NCI-H146 (cell line): ENCODE measurements at regions not wholly inside any gene's neighbourhood (a gene's known extent, or its start where the extent isn't known, plus 50 kb on each side); places are given as distances from the start of the nearest gene placed in this dataset.

Experiments used
- DNase-seq: peaks from one replicate; lab custom pipeline; 2025; lab: John Stamatoyannopoulos, UW

DNA sequence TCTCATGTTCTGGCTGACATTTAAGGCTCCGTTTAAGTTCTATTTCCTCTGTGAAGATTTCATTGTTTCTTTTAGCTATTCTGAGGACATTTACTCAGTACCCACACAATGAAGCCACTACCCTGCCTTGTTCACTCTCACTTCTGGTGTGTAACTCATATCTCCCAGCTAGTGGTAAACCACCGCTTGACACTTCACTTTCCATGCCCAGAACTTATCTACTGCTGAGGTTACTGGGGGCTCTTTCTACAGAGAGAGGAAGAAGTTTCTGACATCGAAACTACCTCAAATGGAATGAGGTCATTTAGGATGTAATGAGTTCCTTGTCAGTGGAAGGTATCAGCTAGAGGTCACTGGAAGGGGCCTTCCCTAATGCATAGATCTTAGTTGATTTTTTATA is 501.5 kb downstream of the DMAC1 start:
- no peak for DNase-seq

DNA sequence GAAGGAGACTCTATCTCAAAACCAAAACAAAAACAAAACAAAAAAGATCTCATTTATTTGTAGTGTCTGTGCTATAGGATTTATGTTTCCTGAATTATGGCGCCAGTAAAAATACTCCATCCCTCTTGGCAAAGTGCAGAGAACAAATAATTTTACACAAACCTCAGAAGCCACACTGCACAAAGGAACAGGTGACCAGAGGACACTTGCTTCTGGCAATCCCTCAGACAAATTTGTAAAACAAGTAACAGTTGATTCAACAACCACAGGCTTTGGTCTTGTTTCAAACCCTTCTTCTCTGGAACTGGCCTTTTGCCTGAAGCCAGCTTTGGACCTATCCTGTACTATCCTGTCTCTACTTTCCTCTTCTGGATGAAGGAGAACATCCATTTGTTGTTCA is 502.1 kb downstream of the DMAC1 start:
- DNase-seq, result no peak

DNA sequence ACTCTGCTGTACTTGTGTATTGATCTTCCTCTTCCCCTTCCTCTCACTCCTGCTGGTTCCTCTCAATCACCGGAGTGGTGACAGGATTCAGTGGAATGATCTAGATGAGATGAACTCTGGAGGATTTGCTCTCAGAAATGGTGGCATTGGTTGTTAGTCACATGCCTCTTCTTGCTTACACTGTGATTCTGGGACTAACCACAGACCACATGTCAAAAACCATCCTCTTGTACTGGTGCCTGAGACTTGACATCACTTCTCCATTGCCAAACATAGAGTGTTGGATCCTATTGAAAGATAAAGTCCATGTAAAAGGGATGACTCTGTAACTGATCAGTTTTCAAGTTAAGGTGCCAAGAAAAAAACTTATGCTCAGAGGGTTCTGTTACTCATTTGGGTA is 506.5 kb downstream of the DMAC1 start:
- no peak for DNase-seq

DNA sequence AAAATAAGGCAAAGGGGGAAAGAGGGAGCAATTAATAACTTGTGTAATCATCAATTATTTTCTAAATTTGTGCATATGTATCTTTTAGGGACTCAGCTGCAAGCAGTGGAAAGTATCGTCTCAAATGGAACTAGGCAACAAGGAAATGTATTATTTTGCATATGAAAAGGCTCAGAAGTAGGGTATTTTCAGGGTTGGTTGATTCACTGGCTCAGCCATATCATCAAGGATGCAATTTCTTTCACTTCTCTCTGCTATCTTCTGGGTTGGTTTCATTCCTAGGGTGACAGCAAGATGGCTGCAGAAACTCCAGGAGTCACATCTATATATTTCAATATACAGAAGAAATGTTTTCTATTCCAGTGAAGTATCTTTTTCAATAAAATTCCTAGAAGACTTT is 509.8 kb downstream of the DMAC1 start:
- DNase-seq, result no peak

DNA sequence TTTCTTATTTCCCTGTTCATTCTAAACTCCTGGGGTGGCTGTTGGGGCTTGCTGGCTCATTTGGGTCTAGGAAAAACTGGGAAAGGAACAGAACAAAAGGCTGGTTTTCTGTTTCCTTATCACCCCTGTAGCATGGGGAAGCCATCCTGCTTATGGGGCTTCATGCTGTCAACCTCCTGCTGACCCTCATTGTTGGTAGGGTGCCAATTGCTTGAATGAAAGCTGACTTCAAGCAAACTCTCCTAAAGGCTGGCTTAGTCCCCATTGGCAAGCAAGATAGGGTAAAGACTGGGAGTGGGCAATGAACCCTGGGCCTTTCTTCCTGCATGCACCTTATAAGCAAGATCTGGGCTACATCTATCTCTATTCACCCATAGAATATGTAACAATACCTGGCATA is 511.6 kb downstream of the DMAC1 start:
- peak; percentile 96 for DNase-seq

DNA sequence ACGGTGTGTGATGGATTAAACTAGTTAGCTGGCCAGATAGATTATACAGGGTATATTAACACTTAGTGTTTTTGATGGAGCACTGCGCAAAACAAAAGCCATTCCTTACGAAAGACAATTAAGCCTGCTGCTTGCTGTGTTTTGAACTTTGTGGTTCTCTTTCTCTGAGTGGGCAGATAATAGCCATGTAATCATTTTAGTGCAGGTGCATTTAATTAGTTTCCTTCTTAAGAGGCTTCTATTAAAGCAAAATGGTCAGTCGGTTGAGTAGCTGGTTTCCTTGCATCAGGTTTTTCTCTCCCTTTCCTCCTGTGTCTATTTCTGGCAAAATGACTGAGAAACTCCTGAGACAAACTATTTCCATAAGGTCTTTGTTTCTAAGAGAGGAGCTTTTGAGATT is 512.5 kb downstream of the DMAC1 start:
- peak; percentile 95 for DNase-seq

DNA sequence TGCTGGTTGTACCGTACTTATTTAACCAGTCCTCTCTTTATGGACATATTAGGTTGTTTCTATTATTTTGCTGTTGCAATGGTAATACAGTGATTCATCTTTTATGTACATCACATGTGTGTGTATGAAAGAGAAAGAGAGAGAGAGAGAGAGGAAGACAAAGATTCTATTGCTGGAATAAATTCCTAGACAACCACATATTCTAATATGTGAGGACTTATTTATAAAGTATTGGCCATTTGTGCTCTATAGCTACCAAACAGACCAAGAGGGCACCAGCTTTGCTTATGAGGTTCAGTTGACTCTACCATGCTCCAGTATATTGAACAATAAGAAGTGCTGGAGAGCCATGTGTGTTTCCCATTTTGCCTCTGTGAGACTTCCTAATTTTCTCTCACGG is 513.5 kb downstream of the DMAC1 start:
- DNase-seq, result no peak

DNA sequence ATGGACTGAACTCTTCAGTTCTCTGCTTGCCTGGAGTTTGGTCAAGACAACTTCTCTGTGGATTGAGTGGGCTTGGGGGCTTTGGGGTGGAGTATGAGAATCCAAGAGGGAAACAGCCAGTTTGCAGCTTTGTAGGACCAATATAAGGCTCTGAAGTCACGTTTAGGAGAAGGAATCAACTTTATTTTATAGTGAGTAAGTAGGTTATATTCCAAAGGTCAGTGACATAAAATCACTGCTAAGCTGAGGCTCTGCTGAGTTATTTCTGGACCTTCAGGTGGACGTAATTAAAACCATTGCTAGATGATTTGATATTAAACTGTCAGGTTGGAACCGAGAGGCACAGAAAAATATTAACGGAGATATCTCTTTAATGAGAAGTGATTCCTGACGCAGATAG is 514.4 kb downstream of the DMAC1 start:
- DNase-seq, result no peak

DNA sequence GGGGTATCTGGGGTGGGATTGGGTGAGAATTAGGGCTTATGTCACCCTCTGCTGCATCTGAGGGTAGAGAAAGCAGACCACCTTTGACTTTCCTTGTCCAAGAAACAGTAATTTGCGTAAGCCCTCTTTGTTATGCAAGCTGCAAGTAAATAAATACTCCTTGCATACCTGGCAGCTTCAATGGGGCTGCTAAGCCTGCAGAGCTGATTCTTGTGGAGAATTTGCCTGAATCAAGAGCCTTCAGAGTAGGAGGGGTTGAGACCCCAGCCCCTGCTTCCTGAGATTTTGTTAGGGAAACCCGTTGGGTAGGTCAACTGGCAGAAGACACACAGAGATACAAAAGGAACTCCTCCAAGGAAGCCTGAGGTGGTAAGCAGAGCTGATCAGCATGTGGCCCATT is 515.1 kb downstream of the DMAC1 start:
- DNase-seq, result no peak

DNA sequence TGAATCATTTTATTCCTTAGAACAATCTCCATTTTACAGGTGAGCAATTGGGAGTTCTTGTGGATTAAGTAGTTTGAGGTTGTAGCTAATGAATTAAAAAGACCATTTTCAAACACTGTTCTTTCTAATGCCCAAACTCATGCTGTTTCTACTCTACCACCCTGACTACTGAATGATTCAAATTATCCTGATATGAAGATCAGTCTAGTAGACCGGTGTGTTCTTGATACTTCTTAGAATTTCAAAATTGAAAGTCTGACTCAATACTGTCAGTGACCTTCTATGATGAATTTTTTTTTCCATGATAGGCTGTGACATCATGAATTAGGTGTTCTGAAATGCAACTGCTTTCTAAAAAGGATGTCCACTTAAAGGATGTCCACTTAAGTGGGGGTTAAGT is 515.5 kb downstream of the DMAC1 start:
- DNase-seq, result no peak

DNA sequence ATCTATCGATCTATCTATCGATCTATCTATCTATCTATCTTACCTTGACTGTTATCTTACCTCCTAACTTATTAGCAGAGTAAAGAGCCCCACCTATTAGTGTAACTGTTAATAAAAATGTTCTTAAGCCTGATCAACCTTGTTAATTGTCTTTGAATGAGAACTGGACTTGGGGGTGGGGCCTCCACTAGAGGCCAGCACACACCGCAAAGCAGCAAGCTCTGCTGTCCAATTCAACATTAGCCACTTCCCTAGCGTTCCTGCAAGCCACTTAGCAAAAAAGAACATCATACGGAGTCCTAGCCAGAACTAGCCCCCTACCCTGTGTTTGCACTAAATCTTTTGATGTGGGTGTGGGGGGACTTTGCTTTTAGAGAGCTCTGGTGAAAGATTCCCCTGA is 515.8 kb downstream of the KDM4C start:
- DNase-seq, result peak; percentile 50

DNA sequence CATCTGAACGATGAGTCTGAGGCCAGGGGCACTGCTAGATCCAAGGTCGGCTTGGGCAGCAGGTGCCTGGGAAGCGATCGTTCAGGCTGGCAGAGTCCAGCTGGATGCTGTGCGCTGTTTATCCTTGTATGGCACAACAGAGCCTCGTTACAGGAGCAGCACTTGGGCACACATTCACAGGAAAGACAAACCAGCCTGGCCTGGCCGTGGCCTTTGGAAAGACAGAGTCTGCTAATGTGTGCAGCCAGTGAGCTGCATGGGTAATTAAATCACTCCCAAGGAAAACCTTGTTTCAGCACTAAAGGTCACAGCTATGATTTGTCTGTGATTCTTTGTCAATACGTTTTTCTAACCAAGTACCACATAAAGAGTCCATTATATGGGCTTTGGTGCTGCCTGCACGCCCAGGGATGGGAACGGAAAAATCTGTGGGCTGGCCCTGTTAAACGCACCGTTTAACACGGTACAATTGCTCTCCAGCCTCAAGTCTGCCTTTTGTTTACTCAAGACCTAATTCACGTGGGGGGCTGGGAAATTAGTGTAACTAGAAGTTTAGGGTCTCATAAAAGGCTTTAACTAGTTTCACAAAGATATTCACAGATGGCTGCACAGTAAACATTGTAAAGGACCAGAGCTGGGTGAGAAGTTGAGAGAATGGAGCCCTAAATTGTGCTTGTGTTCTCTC is 509.3 kb downstream of the KDM4C start:
- peak; percentile 77 for DNase-seq

DNA sequence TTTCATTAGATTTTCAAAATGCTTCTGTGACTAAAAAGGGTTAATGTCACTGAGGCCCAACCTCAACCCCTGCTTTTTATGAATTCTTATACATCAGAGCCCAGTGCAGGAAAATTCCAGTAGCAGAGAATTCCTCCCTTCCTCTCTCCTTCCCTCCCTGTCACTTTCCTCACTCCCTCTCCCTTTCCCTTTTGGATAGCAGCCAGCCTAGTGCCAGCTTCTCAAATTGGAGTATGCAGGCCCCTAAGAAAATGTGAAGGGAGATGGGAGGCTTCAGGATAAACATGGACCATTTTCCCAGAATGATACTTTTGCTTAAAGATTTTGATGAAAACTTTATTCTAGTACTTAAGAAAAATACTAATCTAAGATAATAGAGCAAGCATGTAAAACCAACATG is 507.4 kb downstream of the KDM4C start:
- DNase-seq, result no peak

DNA sequence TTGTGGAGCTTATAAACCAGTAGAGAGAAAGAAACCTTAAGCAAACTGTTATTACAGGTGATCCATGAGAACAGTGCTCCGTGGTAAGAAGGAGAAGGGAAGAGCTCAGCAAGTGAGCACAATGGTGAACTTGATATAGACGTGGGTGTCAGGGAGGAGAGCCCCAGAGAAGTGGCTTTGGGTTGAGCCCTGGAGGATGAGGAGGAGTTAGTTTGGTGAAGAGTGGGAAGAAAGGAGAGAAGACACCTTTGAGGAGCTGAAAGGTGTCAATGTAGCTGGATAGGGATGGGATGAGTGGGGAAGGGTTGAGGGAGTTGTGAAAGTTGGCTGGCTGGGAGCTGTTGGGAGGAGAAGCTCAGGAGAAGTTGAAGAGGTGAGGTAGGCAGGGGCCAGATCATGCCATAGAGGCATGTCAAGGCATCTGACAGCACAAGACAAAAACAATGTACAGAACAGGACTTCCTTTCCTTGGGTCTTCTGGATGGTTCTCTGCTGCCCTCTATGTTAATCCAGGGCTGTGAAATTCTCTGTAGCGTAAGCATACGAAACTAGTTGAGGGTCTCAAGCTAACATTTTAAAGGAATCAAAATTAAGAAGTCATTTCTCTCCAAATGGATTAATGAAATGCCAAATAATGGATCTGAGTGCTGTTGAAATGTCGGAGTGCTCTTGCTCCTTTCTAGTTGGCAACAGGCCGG is 501.9 kb downstream of the KDM4C start:
- DNase-seq, result no peak

DNA sequence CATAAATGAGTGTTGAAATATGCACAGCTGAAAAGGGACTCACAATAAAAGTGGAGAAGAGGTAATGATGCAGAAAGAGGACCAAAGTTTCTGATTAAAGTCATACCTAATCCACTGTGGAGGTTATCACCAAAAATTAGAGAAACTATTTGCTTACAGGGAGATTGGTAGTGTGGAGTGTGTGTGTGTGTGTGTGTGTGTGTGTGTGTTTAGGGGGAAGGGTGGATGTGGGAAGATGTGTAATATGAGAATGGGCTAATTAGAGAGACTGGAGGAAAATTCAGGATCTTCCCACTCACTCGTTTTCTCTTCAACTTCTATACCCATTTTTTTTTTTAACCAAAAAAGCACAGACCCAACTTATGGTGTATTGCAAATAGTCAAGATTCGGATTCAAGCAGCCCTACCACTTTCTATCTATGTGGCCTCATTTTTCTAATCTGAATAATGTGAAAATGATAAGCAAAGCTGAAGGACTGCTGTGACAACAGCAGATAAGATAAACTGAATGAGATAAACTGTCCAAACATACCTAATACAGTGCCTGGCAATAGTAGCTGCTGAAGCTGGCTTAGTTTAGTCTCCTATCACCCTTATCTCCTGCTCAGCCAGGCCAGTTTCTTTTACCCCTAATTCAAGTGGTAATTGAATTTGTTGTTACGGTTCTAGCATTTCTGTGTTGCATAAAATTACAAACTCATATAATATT is 501.1 kb downstream of the KDM4C start:
- DNase-seq, result peak; percentile 63

DNA sequence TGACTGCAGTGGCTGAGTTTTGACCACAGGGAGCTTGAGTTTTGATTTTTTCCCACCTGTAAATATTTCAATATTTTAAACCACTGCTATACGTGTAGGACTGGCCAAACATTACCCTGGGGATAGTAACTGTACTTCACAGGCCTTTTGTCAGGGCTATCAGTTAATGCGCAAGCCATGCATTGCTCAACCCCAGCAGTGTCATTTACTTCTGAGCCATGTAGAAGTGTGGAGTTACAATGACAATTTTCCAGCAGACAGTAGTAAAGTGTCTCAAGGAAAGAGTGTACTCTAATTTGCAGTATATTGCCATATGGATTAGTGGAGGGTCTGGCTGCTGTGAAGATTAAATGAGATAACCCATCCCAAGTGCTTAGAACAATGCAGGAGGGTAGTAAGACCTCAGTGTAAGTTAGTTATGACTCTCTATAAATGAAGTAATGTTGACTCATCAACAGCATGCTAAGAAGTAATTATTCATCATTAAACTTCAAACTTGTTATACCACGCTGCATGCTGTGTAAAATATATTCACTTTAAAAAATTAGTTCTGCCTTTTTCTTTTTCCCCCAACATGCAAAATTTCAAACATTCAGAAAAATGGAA is 489.2 kb downstream of the KDM4C start:
- DNase-seq, result no peak

DNA sequence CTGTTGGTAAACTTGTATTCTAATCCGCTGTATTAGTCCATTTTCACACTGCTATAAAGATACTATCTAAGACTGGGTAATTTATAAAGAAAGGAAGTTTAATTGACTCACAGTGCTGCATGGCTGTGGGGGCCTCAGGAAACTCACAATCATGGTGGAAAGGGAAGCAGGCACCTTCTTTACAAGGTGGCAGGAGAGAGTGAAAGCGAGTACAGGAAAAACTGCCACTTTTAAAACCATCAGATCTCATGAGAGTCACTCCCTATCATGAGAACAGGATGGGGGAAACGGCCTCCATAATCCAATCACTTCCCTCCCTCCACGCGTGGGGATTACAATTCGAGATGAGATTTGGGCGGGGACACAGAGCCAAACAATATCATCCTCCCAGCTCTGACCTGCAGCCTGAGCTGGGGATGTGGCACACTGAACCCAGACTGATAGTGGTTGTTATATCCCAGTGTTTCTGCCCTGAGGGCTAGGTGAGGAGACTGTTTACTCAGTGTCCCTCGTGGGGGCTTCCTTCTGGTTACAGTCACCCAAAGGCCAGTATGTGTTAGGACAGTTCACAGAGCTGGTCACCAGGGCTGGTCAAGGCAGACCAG is 488.3 kb downstream of the KDM4C start:
- DNase-seq, result no peak

DNA sequence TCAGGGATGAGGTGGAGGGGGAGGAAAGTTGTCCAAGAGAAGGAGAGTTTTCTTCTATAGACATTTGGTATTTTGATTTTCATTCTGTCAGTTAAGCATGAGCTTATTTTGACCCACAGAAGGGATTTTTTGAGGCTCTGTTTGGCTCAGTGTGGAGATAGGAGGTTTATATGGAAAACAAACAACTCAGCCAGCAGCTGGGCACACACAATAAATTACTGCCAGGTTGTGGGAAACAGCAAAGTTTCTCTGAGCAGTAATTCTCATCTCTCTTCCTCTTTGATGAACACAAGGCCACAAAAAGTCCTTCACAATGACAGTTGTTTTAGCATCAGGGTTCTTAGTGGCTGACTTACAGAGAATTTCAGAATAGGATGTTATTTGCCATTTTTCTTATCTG is 486.1 kb downstream of the KDM4C start:
- DNase-seq, result peak; percentile 72

DNA sequence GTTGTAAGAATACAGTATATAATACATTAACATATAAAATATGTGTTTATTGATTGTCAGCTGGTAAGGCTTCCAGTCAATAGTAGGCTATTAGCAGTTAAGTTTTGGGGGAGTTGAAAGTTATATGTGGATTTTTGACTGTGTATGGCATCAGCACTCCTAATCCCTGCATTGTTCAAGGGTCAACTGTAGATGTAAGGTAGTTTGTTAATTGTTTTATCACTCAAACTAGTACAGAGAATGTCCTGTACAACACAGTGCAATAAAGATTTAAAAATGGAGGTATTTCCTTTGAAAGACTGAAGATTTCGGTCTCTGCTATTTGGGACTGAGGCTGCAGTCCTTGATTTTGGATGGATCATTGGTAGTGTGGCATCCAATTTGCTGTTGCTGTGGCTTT is 484.4 kb downstream of the KDM4C start:
- DNase-seq, result no peak

DNA sequence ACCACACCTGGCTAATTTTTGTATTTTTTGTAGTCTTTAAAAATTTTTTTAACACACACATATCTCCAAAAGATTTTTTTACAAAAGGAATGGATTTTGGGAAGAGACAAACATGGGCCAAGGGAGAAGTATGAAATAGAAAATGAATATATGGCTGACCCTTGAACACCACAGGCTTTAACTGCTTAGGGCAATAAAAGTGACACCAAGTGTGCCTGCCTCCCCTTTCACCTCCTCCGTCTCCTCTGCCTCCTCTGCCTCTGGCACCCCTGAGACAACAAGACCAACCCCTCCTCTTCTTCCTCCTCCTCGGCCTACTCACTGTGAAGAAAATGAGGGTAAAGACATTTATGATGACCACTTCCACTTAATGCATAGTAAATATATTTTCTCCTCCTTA is 483.9 kb downstream of the KDM4C start:
- DNase-seq, result no peak

DNA sequence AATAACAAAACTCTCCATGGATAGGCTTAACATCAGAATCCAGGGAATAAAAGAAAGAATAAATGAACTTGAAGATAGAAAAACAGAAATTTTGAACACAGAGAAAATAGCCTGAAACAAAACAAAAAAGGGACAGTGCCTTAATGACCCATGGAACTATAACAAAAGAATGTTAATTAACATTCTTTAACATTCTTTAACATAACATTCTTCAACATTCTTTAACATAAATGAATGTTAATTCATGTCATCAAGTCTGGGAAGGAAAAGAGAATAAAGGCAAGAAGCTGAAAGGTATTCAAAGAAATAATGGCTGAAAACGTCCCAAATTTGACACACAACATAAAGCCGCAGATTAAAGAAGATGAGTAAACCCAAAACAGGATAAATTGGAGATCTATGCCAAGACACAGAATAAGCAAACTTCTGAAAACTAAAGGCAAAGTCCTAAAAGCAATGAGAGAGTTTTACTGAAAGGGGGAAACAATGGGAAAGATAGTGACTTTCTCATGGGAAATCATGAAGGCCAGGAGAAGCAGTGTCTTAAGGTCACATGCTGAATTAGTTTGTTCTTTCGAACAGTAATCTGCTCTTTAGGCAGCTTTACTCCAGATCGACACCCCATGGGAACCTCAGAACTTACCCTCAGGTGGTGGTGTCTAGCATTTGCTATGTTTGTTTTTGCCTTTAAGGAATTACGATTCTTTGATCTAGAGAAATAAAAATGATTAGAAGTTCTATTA is 483.0 kb downstream of the KDM4C start:
- DNase-seq, result no peak

DNA sequence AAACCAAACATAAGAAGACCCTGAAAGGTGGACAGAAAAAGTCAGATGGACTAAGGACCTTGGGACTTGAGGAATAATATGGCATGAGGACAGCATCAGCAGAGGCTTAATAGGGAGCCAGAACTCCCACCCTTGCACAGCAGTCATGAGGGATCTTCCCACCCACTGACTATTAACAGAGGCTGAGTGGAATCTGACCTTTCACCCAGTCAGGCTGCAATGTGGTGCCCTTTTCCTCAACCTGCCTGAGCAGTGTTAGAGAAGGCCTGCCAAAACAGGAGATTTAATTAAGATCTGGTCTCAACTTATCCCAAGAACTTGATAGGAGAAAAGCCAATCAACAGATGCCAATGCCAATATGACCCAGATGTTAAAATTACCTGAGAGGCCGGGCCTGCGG is 481.9 kb downstream of the KDM4C start:
- no peak for DNase-seq
